WTC11 (cell line): ENCODE measurements at regions not wholly inside any gene's neighbourhood (a gene's known extent, or its start where the extent isn't known, plus 50 kb on each side); places are given as distances from the start of the nearest gene placed in this dataset.

Source experiments
- ATF3 ChIP-seq: sonication (generic); formaldehyde crosslinking; conservative IDR thresholded peaks from 2 replicates; pipeline ENCODE4 v1.8.1; 2022; ENCODE audit warnings: mild to moderate bottlenecking, missing genetic modification reagents
- ATF6 ChIP-seq: sonication (generic); formaldehyde crosslinking; IDR thresholded peaks from 2 replicates; pipeline ENCODE4 v1.8.1; 2023; ENCODE audit warnings: mild to moderate bottlenecking, missing genetic modification reagents
- CBFB ChIP-seq: sonication (generic); formaldehyde crosslinking; IDR thresholded peaks from 2 replicates; pipeline ENCODE4 v1.8.1; 2022; ENCODE audit warnings: mild to moderate bottlenecking, low read depth, missing genetic modification reagents
- CTCF ChIP-seq: fragments of 200-600 bp; IDR thresholded peaks from 2 replicates; pipeline ENCODE4 v1.8.0; 2022; ENCODE audit warnings: antibody characterized with exemption
- ETV6 ChIP-seq: sonication (generic); formaldehyde crosslinking; IDR thresholded peaks from 2 replicates; pipeline ENCODE4 v1.8.1; 2022; ENCODE audit warnings: mild to moderate bottlenecking, missing genetic modification reagents
- FOXK1 ChIP-seq: sonication (generic); formaldehyde crosslinking; IDR thresholded peaks from 2 replicates; pipeline ENCODE4 v1.8.0; 2022; ENCODE audit warnings: mild to moderate bottlenecking, moderate library complexity, missing genetic modification reagents
- GABPB1 ChIP-seq: sonication (generic); formaldehyde crosslinking; IDR thresholded peaks from 2 replicates; pipeline ENCODE4 v1.8.1; 2023; ENCODE audit warnings: mild to moderate bottlenecking, missing genetic modification reagents
- NFATC4 ChIP-seq: fragments of 250-450 bp; sonication (Bioruptor Pico); IDR thresholded peaks from 2 replicates; pipeline ENCODE4 v1.9.0; 2021; ENCODE audit warnings: mild to moderate bottlenecking
- NFE2L1 ChIP-seq: sonication (generic); formaldehyde crosslinking; IDR thresholded peaks from 2 replicates; pipeline ENCODE4 v1.8.1; 2023; ENCODE audit warnings: missing genetic modification reagents
- SP1 ChIP-seq: sonication (generic); formaldehyde crosslinking; conservative IDR thresholded peaks from 2 replicates; pipeline ENCODE4 v1.8.1; 2022; ENCODE audit warnings: missing genetic modification reagents
- STAT6 ChIP-seq: sonication (generic); formaldehyde crosslinking; conservative IDR thresholded peaks from 2 replicates; pipeline ENCODE4 v1.8.1; 2023; ENCODE audit warnings: mild to moderate bottlenecking, low read depth, missing genetic modification reagents, moderate library complexity
- ZBTB43 ChIP-seq: sonication (generic); formaldehyde crosslinking; IDR thresholded peaks from 2 replicates; pipeline ENCODE4 v1.8.1; 2023; ENCODE audit warnings: mild to moderate bottlenecking, missing genetic modification reagents
- ZNF138 ChIP-seq: sonication (generic); formaldehyde crosslinking; conservative IDR thresholded peaks from 2 replicates; pipeline ENCODE4 v1.8.1; 2022; ENCODE audit warnings: mild to moderate bottlenecking, moderate library complexity, missing genetic modification reagents
- ZNF423 ChIP-seq: fragments of 250-450 bp; sonication (Bioruptor Pico); IDR thresholded peaks from 2 replicates; pipeline ENCODE4 v2.1.2; 2022; ENCODE audit warnings: mild to moderate bottlenecking, moderate library complexity

- no peak for TF ChIP-seq NFATC4 (CRISPR knock-in tag)
- no peak for TF ChIP-seq ZBTB43
- TF ChIP-seq ZNF423 (CRISPR knock-in tag): no peak
- no peak for TF ChIP-seq ATF6
- no peak for TF ChIP-seq CTCF
- TF ChIP-seq ZNF138 (CRISPR knock-in tag): no peak
- no peak for TF ChIP-seq FOXK1 (CRISPR knock-in tag)
- TF ChIP-seq ETV6 (CRISPR knock-in tag): no peak
- no peak for TF ChIP-seq STAT6 (CRISPR knock-in tag)
- no peak for TF ChIP-seq GABPB1 (CRISPR knock-in tag)
- TF ChIP-seq CBFB (CRISPR knock-in tag): no peak
- no peak for TF ChIP-seq NFE2L1 (CRISPR knock-in tag)
- no peak for TF ChIP-seq ATF3
- no peak for TF ChIP-seq SP1 (CRISPR knock-in tag)
Measured at GRCh38 chr2:226584518-226585055, 215.0 kb downstream of the IRS1 start.
